EL (cell line): ENCODE measurements at regions not wholly inside any gene's neighbourhood (a gene's known extent, or its start where the extent isn't known, plus 50 kb on each side); places are given as distances from the start of the nearest gene placed in this dataset.

Experiments used
- DNase-seq: peaks from one replicate; pipeline ENCODE4 v3.0.0-alpha.2; 2016

DNA sequence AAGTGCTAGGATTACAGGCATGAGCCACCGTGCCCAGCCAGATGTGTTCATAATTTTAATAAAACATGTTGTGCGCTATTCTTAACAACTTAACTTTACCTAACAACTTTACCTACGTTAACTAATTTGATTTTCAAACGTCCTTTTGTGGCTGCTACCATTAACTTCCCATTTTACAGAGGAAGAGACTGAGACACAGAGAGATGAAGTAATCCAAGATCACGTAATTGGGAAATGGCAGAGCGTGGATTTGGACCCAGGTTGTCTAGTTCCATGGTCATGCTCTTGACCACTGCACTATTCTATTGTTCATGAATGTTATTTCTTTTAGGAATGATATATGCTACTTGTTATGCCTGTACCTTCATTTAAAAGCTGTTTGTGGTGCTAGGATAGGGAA is 80.3 kb upstream of the MTPN start:
- no peak for DNase-seq

DNA sequence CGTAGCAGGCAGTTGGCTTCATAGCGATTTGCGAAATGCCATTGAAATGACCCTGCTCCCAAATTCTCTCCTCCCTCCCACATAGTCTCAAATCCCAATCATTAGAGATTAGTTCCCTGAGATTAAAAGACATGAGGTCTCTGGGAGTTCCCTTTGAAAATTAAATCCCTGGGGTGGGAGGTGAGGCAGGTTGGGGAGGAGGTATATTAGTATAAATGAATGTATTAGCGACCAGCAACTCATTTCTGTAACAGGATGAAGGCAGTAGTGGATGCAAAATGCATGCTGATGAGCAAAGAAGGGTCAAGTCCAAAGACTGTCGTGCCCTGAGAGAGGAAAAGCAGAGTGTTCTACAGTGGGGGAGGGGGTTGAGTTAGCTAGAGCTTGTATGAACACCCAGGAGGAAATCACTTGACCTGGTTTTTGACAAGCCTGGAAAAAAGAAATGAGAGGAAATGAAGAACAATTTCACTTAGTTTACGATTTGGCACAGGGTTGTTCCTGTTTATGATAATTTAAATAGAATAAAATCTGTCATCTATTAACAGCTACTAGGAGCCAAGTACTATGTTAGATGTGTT is 79.6 kb upstream of the MTPN start:
- DNase-seq: no peak

DNA sequence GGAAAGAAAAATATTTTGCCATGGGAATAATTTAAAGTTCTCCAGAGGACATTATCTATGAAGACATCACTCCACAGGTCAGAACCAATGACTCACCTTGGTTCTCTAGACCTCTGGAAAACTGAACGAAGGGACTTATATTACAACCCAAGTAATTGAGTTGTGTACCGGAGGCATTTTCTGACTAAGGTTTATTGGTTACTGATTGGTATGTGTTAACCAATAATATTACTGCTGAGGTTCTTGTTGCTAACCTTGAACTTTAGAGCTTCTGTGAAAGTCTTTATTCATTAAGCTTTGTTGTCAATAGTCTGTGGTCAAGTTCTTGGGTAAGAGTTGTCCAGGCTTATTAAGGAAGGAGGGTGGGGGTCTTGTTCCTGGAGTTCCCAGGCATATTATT is 78.1 kb upstream of the MTPN start:
- no peak for DNase-seq

DNA sequence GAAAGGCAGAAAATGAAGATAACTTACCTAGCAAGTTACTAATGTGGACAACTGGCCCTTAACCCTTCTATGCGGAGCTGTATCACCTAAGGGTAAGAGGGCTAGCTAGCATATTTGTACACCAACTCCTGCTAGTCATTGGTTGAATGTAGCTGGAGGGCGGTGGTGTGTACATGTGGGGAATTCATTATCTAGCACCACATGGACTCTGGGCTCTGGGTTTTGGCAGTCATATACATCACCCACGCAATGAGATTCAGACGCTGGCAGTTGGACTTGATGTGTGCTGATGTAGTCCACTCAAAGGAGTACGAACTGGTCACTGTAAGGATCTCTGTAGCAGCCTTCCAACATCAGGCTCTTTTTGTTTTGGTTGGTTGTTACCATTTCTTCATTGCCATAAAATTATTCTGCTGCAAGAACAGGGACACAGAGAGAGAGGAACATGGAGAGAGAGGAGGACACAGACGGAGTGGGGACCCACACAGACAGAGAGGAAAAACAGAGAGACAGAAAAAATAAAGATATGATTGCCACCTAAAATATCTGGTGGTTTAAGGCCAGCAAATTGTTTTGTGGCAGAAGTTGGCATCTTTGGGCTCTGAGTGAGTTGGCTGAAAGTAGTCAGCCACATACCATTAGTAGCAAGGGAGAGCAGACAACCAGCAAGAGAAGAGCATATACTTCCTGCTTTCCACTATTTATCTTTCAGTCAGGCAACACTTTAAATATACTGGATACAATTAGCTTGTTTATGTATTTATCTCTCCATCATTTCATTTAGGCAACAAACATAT is 76.7 kb upstream of the MTPN start:
- no peak for DNase-seq

DNA sequence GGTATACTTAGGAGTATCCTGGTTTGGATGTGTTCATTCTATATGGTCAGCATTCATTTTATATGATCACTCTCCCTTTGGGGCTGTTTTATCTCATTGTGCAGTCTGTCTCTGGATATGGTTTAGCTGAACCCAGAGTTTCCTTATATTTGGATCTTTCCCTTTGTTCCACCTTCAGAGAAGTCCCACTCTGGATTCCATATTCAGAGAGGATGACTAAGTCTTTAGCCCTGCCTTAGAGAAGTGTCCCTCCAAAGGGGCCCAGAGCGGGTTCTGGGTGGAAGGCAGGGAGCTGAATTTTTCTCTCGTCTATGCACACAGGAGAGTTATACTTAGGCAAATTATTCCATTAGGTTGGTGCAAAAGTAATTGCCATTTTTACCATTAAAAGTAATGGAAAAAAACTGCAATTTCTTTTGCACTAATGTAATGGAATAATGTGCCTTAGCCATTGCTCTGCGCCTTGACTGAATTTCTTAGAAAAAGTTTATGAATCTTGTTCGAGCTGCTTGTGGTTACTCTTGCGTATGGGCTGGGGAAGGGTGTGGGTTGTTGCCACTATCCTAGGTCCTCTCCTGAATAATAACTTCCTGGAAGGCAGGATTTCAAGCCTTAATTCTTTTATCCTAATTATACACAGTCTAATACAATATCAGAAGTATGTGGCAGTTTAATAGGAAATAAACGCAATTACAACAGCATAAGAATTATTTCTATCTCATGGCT is 74.2 kb upstream of the MTPN start:
- DNase-seq: no peak

DNA sequence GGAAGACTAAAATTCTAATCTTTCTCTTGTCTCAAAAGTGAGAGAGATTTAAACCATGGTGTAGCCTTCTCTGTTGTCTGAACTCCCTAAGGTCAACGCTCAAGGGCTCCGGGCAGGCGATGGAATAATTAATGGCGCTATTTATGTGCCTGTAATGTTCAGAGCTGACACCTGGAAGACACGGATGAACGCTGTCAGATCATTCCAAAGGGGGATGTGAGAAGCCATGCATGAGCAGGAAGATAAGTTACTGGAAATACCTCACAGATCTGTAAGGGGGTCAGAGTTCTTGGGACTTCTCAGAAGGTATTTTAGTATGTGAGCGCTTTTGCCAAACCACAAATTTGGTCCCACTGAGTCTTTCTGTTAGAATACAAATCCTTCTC is 73.3 kb upstream of the MTPN start:
- no peak for DNase-seq

DNA sequence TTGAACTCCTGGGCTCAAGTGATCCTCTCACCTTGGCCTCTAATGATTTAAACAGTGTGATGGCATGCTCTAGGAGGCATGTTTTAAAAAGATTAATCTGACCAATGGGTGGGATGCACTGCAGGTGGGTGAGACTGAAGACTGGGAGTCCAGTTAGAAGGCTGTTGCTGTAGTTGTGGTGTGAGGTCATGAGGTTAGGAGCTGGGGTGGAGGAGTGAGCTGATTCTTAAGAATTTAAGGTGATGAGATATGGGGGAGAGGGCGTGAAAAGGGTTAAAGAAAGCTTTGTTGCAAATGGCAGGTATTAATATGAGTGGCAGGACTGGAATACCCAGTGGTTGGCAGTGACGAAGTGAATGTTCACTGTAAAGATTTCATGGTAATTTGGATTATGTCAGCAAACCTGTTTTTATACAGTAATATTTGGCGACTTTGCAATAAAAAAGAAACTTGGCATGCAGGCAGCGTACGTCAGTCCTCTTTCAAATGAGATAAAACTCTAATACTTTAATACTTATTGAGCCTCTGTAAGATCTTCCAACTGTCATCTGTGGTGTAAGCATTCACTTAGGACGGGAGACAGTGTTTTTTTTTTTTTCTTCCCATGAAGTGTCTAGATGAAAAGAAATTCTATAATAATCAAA is 72.8 kb upstream of the MTPN start:
- DNase-seq: no peak

DNA sequence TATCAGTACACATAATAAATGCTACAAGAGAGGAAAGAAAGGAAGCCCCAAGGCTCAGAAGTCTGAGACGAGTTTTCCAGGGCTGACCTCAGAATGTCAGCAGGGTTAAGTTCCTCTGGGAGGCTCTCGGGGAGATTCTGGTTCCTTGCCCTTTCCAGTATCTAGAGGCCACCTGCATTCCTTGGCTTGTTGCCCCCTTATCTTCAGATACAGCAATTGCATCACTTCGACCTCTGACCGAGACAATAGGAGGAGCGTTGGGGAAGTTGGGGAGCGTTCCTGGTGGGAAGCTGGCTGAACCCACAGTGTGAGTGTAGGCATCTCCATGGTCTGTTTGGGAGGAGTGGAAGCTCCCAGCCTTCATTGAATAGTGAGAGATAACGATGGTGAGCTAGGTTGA is 72.0 kb upstream of the MTPN start:
- DNase-seq: no peak

DNA sequence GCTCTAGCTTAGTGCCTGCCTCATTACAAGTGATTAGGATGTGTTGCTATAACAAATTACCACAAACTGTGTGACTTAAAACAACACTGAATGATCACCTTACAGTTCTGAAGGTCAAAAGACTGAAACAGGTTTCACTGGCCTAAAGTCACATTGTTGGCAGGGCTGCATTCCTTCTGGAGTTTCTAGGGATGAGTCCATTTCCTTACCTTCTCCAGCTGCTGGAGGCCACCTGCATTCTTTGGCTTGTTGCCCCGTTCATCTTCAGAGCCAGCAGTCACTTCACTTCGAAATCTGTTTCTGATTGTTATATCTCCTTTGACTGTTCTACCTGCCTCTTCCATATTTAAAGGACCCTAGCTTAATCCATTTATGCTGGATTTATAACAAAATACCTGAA is 69.4 kb upstream of the MTPN start:
- no peak for DNase-seq

DNA sequence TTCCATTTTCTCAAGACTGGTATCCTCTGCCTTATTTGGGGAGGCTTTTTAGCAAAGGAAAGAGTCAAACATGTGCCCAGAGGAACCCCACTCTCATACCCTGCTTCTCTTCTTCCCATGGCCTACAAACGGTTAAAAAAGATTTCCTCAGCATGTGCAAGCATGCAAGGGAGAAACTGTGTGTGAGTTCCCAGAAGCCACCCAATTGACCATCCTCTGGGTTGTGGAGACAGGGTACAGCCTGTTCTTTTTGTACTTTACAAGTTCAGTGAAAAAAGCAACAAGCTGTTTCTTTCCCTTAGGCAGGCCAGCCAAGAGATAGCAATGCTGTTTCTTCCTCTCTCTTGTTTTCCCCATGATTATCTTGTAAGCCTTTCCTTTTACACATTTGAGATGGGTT is 68.8 kb upstream of the MTPN start:
- DNase-seq: no peak

DNA sequence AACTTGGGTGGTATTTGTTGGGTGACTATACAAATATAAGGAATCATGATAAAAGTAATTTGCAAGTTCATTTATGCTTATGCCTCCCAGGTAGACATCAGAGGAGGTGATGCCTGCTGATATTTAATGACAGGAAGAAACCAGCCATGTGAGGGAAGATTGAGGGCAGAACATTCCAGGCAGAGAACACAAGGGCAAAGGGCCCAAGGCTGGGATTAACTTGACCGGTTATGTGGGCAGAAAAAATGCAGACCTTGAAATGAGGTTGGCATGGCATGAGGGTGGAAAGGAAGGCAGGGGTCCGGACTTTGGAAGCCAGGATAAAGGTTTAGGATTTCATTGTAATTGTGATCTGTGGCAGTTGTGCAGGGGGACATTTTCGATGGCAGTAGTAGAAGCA is 68.0 kb upstream of the MTPN start:
- no peak for DNase-seq

DNA sequence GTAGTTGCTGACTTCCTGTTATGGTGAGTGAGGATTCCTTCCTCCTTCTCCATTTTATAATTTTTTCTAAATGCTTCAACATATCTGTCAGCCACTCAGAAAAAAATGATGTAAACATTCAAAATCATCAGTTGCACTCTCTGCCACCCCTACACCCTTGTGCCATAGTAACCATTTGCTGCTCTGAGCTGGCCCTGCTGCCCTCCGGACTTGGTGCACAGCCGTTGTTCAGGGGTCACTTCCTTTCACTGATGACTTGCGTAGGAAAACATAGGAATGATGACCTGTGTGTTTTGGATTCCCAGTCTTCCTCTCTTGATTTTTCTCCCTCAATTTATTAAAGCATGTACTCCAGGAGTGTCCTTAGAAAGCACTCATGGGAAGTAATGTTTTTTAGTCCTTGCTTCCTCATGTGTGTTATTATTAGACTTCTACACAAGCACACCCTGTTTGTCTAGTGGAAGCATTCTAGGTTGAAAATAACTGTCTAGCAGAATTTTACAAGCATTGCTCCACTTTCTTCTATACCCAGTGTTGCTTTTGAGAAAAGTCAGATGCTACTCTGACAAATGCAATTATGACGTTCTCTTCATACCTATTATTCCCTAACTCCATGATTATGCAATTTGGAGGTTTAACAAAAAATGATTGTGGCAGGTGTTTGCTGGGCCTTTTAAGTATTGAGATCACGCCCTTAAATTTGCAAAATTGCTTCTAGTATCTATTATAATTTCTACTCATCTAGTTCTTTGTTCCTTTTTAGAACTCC is 62.6 kb upstream of the MTPN start:
- no peak for DNase-seq

DNA sequence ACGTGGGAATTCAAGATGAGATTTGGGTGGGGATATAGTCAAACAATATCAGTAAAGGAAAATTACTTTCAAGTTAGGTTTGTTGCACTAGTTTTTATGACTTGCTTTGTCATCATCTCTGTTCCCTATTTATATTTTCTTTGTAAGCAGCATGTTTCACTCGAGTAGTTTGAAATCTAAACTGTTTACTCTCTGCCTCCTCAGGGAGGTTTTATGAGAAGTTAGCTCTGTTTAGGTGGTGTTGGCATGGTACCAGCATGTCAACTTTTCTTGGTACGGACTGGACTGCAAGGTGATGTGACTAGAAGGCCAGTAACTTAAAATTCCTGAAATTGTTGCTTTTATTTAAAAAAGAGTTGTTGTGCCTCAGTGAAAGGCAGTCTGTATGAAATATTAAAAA is 59.2 kb upstream of the MTPN start:
- no peak for DNase-seq

DNA sequence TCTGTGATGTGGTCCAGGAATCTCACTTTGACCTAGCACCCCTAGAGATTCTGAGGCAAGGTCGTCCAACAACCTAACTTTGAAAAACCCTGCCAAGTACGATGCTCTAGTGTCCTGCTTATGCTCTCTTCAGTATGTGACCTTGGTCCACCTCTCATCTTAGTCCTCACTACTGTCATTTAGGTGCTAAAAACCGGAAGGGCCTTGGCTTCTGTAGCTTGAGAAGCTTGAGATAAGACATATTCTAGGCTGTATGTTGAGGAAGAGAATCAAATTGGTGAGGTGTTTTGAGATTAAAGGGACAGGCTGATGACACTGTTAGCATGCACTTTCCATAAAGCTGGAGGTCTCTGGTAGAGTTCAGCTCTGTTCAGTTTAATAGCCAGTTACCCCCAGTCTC is 57.0 kb upstream of the MTPN start:
- no peak for DNase-seq

DNA sequence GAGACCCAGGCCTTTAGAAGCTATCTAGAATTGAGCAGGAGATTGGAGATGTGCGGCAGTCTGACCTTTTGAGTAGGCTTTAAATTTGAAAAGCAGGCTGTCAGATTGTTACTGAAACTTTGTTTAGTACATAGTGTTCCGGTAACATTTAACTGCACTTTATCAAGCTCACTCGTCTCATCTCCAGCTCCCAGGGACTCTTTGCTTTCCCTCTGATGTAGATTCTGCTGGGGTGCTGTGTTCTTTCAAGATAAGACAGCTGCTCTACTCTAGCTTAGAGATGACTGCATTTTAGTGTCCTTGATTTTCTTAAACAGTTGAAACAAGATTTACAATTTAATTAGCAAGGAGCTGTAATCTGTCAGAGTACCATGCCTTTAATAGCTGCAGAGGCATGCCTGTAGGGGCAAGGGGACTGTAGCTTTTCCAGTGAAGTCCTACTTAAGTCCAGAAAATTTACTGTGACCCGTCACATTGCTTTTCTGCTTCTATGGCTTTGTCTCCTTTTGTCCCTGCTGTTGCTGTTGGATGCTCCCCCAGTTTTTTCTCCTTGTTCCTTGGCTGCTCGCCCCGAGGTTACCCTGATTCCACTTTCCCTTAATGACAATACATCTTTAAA is 56.4 kb upstream of the MTPN start:
- DNase-seq: no peak

DNA sequence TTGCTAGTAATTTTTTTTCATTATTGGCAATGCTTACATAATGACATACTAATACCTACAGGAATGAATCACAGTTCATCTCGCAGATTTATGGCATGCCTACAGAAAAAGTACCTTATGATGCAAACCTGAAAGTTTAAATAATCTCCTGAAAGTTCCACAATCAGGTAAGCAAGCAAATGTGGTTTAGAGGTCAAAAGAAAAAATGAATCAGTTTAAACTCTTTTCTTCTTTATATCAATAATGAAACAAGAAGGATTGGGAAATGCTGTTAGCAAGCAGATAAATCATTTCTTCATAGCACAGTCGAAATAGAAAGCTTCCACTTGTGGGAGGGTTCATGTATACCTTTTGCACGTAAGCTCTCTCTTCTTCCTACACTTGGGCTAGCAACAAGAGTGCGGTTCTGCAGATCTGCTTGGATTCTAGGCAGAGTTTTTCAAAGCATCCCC is 53.7 kb upstream of the MTPN start:
- DNase-seq: no peak

DNA sequence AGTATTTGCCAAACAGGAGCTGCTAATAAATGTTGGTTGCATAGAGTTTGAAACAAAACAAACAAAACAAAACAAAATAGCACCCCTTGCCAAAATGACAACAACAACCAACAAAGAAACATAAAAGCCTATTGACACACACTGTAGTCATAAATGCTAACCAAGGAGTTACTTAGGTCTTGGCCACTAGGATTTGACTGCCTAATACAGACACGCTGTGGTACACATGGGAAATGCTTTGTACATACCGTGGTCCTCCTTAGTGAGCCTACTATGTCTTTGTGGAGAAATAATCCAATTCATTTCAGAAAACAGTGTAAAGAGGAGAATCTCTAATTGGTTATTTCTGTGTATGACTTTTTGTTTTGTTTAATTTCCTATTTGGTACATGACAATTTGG is 53.2 kb upstream of the MTPN start:
- no peak for DNase-seq

DNA sequence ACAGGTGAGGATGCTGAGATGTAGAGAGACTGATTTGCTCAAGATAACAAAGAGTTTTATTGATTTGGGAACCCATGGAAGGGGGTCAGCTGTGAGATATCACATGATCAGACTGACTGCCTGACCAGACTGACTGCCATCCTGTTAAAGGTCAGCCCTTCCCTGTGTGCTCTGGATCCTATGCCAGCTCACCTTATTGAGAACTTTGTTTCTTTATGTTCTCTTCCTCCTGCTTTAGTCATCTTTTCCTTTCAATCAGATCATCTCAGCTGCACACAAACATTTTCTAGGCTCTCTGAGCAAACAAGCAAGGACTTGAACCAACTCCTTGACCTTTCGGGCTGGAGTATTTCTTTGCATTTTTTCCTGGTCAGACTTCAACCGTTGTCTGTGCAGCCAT is 50.0 kb upstream of the MTPN start:
- DNase-seq: no peak
